Dermis blood vessel endothelial cell (primary cell): ENCODE measurements at regions not wholly inside any gene's neighbourhood (a gene's known extent, or its start where the extent isn't known, plus 50 kb on each side); places are given as distances from the start of the nearest gene placed in this dataset.
"Not testable (repeated sequence)": the region's sequence is repeated elsewhere in the genome, so short reads cannot be mapped to it uniquely, and the experiment has no call there.

Experiments used
- DNase-seq: peaks from one replicate; pipeline ENCODE4 v3.0.0; 2010

- no peak for DNase-seq
These were observed 115.3 kb upstream of the ARX start for GRCh38 chrX:25131055-25131454.

- no peak for DNase-seq
These were observed 114.9 kb upstream of the ARX start for GRCh38 chrX:25130619-25131018.

- no peak for DNase-seq
These were observed 109.7 kb upstream of the ARX start for GRCh38 chrX:25125483-25125882.

- DNase-seq, result no peak
These were observed 108.6 kb upstream of the ARX start for GRCh38 chrX:25124391-25124790.

GRCh38 chrX:25112156-25112555, 96.4 kb upstream of the ARX start:
- no peak for DNase-seq

GRCh38 chrX:25108481-25108880, 92.7 kb upstream of the ARX start:
- DNase-seq, result no peak

- DNase-seq, result no peak
These were observed 89.5 kb upstream of the ARX start for GRCh38 chrX:25105221-25105620.

GRCh38 chrX:25096522-25097045, 80.8 kb upstream of the ARX start:
- DNase-seq, result no peak

- not testable (repeated sequence) for DNase-seq
These were observed 75.4 kb upstream of the ARX start for GRCh38 chrX:25091152-25091551.

GRCh38 chrX:25084446-25084845, 68.7 kb upstream of the ARX start:
- no peak for DNase-seq

GRCh38 chrX:25083661-25084060, 67.9 kb upstream of the ARX start:
- no peak for DNase-seq

- no peak for DNase-seq
These were observed 63.3 kb upstream of the ARX start for GRCh38 chrX:25079020-25079419.

- DNase-seq, result no peak
These were observed 61.3 kb upstream of the ARX start for GRCh38 chrX:25076941-25077500.

GRCh38 chrX:25072247-25072646, 56.5 kb upstream of the ARX start:
- no peak for DNase-seq

- no peak for DNase-seq
These were observed 54.3 kb upstream of the ARX start for GRCh38 chrX:25070038-25070437.

GRCh38 chrX:25069209-25069608, 53.4 kb upstream of the ARX start:
- no peak for DNase-seq

GRCh38 chrX:25068340-25068739, 52.6 kb upstream of the ARX start:
- no peak for DNase-seq

GRCh38 chrX:25067271-25068172, 51.8 kb upstream of the ARX start:
- no peak for DNase-seq

GRCh38 chrX:25066131-25066530, 50.4 kb upstream of the ARX start:
- DNase-seq, result no peak
